ENCODE measurements at regions not wholly inside any gene's neighbourhood (a gene's known extent, or its start where the extent isn't known, plus 50 kb on each side); places are given as distances from the start of the nearest gene placed in this dataset.

GRCh38 chr18:60698901-60699300 lies 326.3 kb upstream of the MC4R start:
- Histone ChIP-seq H3K27me3 (ENCODE audit: insufficient read depth, poor library complexity, severe bottlenecking) (no peaks in the 10 kb centered on the region), H3K4me1 (ENCODE audit: insufficient read depth, poor library complexity, severe bottlenecking) (peaks cover under 1% of the 10 kb centered on the region), H3K27ac (ENCODE audit: poor library complexity, severe bottlenecking) (no peak overlapping the region), H3K4me3 (ENCODE audit: severe bottlenecking) (no peak overlapping the region), H3K36me3 (ENCODE audit: low read depth) (no peaks in the 10 kb centered on the region), H3K9me3 (ENCODE audit: severe bottlenecking) (no peaks in the 10 kb centered on the region)
- no peak for DNase-seq (ENCODE audit: low spot score)
- TF ChIP-seq CTCF (IDR thresholded peaks at IDR 0.05; ENCODE audit: poor library complexity, severe bottlenecking): no peak
- ATAC-seq (ENCODE audit: low read depth): no peak

- ATAC-seq (ENCODE audit: low read depth) (no peak), DNase-seq (ENCODE audit: low spot score) (no peak)
- TF ChIP-seq CTCF (IDR thresholded peaks at IDR 0.05; ENCODE audit: poor library complexity, severe bottlenecking): no peak
- Histone ChIP-seq H3K27me3 (ENCODE audit: insufficient read depth, poor library complexity, severe bottlenecking) (no peaks in the 10 kb centered on the region), H3K4me3 (ENCODE audit: severe bottlenecking) (no peak overlapping the region), H3K27ac (ENCODE audit: poor library complexity, severe bottlenecking) (no peak overlapping the region), H3K36me3 (ENCODE audit: low read depth) (no peaks in the 10 kb centered on the region), H3K4me1 (ENCODE audit: insufficient read depth, poor library complexity, severe bottlenecking) (no peaks in the 10 kb centered on the region), H3K9me3 (ENCODE audit: severe bottlenecking) (no peaks in the 10 kb centered on the region)
These were observed 350.2 kb upstream of the MC4R start for GRCh38 chr18:60722742-60723141.

- DNase-seq (ENCODE audit: low spot score) (no peak), ATAC-seq (ENCODE audit: low read depth) (no peak)
- Histone ChIP-seq H3K27me3 (ENCODE audit: insufficient read depth, poor library complexity, severe bottlenecking) (no peaks in the 10 kb centered on the region), H3K27ac (ENCODE audit: poor library complexity, severe bottlenecking) (no peak overlapping the region), H3K36me3 (ENCODE audit: low read depth) (no peaks in the 10 kb centered on the region), H3K4me3 (ENCODE audit: severe bottlenecking) (no peak overlapping the region), H3K4me1 (ENCODE audit: insufficient read depth, poor library complexity, severe bottlenecking) (no peaks in the 10 kb centered on the region), H3K9me3 (ENCODE audit: severe bottlenecking) (no peaks in the 10 kb centered on the region)
- TF ChIP-seq CTCF (IDR thresholded peaks at IDR 0.05; ENCODE audit: poor library complexity, severe bottlenecking): no peak
These were observed 359.6 kb upstream of the MC4R start for GRCh38 chr18:60732143-60732542.

- ATAC-seq (ENCODE audit: low read depth) (no peak), DNase-seq (ENCODE audit: low spot score) (no peak)
- H3K36me3 ChIP-seq (ENCODE audit: low read depth): no peaks in the 10 kb centered on the region
- H3K4me1 ChIP-seq (ENCODE audit: insufficient read depth, poor library complexity, severe bottlenecking): no peaks in the 10 kb centered on the region
- no peaks in the 10 kb centered on the region for H3K9me3 ChIP-seq (ENCODE audit: severe bottlenecking)
- no peaks in the 10 kb centered on the region for H3K27me3 ChIP-seq (ENCODE audit: insufficient read depth, poor library complexity, severe bottlenecking)
- no peak for TF ChIP-seq CTCF (IDR thresholded peaks at IDR 0.05; ENCODE audit: poor library complexity, severe bottlenecking)
- H3K4me3 ChIP-seq (ENCODE audit: severe bottlenecking): no peak overlapping the region
- no peak overlapping the region for H3K27ac ChIP-seq (ENCODE audit: poor library complexity, severe bottlenecking)
These were observed 366.6 kb upstream of the MC4R start for GRCh38 chr18:60739212-60739611.

- Histone ChIP-seq H3K27me3 (ENCODE audit: insufficient read depth, poor library complexity, severe bottlenecking) (no peaks in the 10 kb centered on the region), H3K36me3 (ENCODE audit: low read depth) (no peaks in the 10 kb centered on the region), H3K27ac (ENCODE audit: poor library complexity, severe bottlenecking) (no peak overlapping the region), H3K9me3 (ENCODE audit: severe bottlenecking) (no peaks in the 10 kb centered on the region), H3K4me1 (ENCODE audit: insufficient read depth, poor library complexity, severe bottlenecking) (no peaks in the 10 kb centered on the region), H3K4me3 (ENCODE audit: severe bottlenecking) (no peak overlapping the region)
- TF ChIP-seq CTCF (IDR thresholded peaks at IDR 0.05; ENCODE audit: poor library complexity, severe bottlenecking): no peak
- ATAC-seq (ENCODE audit: low read depth) (no peak), DNase-seq (ENCODE audit: low spot score) (no peak)
These were observed 367.7 kb upstream of the MC4R start for GRCh38 chr18:60740313-60740712.
